Mesenchymal stem cell (in vitro differentiated cells and primary cell): ENCODE measurements at regions not wholly inside any gene's neighbourhood (a gene's known extent, or its start where the extent isn't known, plus 50 kb on each side); places are given as distances from the start of the nearest gene placed in this dataset.

Experiments
- DNase-seq: peaks from one replicate; pipeline ENCODE4 v3.0.0-alpha.2; 2013
- H2AFZ ChIP-seq: one replicate; pipeline ENCODE4 v1.6.1; 2013; ENCODE audit warnings: low read depth, mild to moderate bottlenecking, control low read depth, inconsistent platforms, low read length, moderate library complexity
- H2AK5ac ChIP-seq: 2 replicates; pipeline ENCODE4 v1.6.1; 2013; ENCODE audit warnings: low read length, moderate library complexity, mild to moderate bottlenecking, inconsistent platforms; ENCODE audit not compliant: severe bottlenecking
- H2BK120ac ChIP-seq: one replicate; pipeline ENCODE4 v1.6.1; 2013; ENCODE audit warnings: low read depth, mild to moderate bottlenecking, inconsistent platforms, low read length, moderate library complexity
- H2BK12ac ChIP-seq, 2 experiments: one replicate each; pipeline ENCODE4 v1.6.1; 2013; ENCODE audit warnings: inconsistent platforms in 2 of 2, low read length in 2 of 2, mild to moderate bottlenecking in 2 of 2, moderate library complexity in 2 of 2, control low read depth in 1 of 2
- H2BK15ac ChIP-seq: one replicate; pipeline ENCODE4 v1.6.1; 2013; ENCODE audit warnings: mild to moderate bottlenecking, low read depth, inconsistent platforms; ENCODE audit not compliant: poor library complexity, severe bottlenecking
- H2BK5ac ChIP-seq: 2 replicates; pipeline ENCODE4 v1.6.1; 2013; ENCODE audit warnings: low read depth, mild to moderate bottlenecking, low read length, control low read depth, inconsistent platforms; ENCODE audit not compliant: poor library complexity, severe bottlenecking
- H3K14ac ChIP-seq, 2 experiments: one replicate each; pipeline ENCODE4 v1.6.1; 2013; ENCODE audit warnings: inconsistent platforms in 2 of 2, low read length in 2 of 2, control low read depth in 1 of 2, mild to moderate bottlenecking in 1 of 2, moderate library complexity in 1 of 2
- H3K18ac ChIP-seq, 2 experiments: one replicate each; pipeline ENCODE4 v1.6.1; 2013; ENCODE audit warnings: inconsistent platforms in 2 of 2, low read length in 2 of 2, control low read depth in 1 of 2, low read depth in 1 of 2, mild to moderate bottlenecking in 1 of 2
- H3K23ac ChIP-seq, 2 experiments: one replicate each; pipeline ENCODE4 v1.6.1; 2013; ENCODE audit warnings: inconsistent platforms in 2 of 2, low read length in 2 of 2, mild to moderate bottlenecking in 2 of 2, moderate library complexity in 2 of 2, control low read depth in 1 of 2
- H3K27ac ChIP-seq: 2 replicates; pipeline ENCODE4 v1.5.1; 2013; ENCODE audit warnings: mild to moderate bottlenecking, moderate library complexity, low read length, control low read depth, inconsistent platforms; ENCODE audit not compliant: poor library complexity, severe bottlenecking
- H3K27me3 ChIP-seq, 2 experiments: 2 replicates each; pipeline versions ENCODE4 v1.6.1 to v1.7.0; 2013; ENCODE audit warnings: low read length in 2 of 2, mild to moderate bottlenecking in 2 of 2, moderate library complexity in 2 of 2, control low read depth in 1 of 2, inconsistent platforms in 1 of 2; ENCODE audit not compliant: control insufficient read depth in 1 of 2, insufficient read depth in 1 of 2
- H3K36me3 ChIP-seq, 2 experiments: 2 replicates each; pipeline versions ENCODE4 v1.6.1 to v1.7.0; 2013; ENCODE audit warnings: low read length in 2 of 2, control low read depth in 1 of 2, inconsistent platforms in 1 of 2, low read depth in 1 of 2, mild to moderate bottlenecking in 1 of 2; ENCODE audit not compliant: insufficient read depth in 2 of 2, control insufficient read depth in 1 of 2
- H3K4ac ChIP-seq, 2 experiments: one replicate each; pipeline ENCODE4 v1.6.1; 2013; ENCODE audit warnings: inconsistent platforms in 2 of 2, low read length in 2 of 2, mild to moderate bottlenecking in 2 of 2, moderate library complexity in 2 of 2, control low read depth in 1 of 2, low read depth in 1 of 2
- H3K4me1 ChIP-seq: 2 replicates; pipeline ENCODE4 v1.6.1; 2013; ENCODE audit warnings: low read depth, low read length, control low read depth; ENCODE audit not compliant: control insufficient read depth, insufficient read depth
- H3K4me2 ChIP-seq: 2 replicates; pipeline ENCODE4 v1.6.1; 2013; ENCODE audit warnings: low read length, mild to moderate bottlenecking, inconsistent platforms; ENCODE audit not compliant: poor library complexity, severe bottlenecking
- H3K4me3 ChIP-seq, 2 experiments: 2 replicates each; pipeline versions ENCODE4 v1.5.1 to v1.7.0; 2013; ENCODE audit warnings: low read length in 2 of 2, mild to moderate bottlenecking in 2 of 2, control low read depth in 1 of 2, low read depth in 1 of 2; ENCODE audit not compliant: insufficient read depth in 1 of 2
- H3K79me1 ChIP-seq: replicated peaks from 2 replicates; pipeline ENCODE4 v1.6.1; 2013; ENCODE audit warnings: mild to moderate bottlenecking, control low read depth, low read length, inconsistent platforms; ENCODE audit not compliant: poor library complexity, severe bottlenecking
- H3K9ac ChIP-seq: 2 replicates; pipeline ENCODE4 v1.7.0; 2013; ENCODE audit warnings: mild to moderate bottlenecking, low read length, moderate library complexity
- H3K9me3 ChIP-seq: 2 replicates; pipeline ENCODE4 v1.7.0; 2013; ENCODE audit warnings: mild to moderate bottlenecking, low read length; ENCODE audit not compliant: control insufficient read depth
- H4K8ac ChIP-seq: one replicate; pipeline ENCODE4 v1.6.1; 2013; ENCODE audit warnings: inconsistent platforms, mild to moderate bottlenecking, low read length, moderate library complexity
- H4K91ac ChIP-seq: one replicate; pipeline ENCODE4 v1.6.1; 2013; ENCODE audit warnings: mild to moderate bottlenecking, low read length, inconsistent platforms
- WGBS: methylation state at CpG from one replicate; pipeline ENCODE4 v1.1.7; 2013; ENCODE audit warnings: mixed read lengths; 5-methylcytosine and 5-hydroxymethylcytosine counted together

DNA sequence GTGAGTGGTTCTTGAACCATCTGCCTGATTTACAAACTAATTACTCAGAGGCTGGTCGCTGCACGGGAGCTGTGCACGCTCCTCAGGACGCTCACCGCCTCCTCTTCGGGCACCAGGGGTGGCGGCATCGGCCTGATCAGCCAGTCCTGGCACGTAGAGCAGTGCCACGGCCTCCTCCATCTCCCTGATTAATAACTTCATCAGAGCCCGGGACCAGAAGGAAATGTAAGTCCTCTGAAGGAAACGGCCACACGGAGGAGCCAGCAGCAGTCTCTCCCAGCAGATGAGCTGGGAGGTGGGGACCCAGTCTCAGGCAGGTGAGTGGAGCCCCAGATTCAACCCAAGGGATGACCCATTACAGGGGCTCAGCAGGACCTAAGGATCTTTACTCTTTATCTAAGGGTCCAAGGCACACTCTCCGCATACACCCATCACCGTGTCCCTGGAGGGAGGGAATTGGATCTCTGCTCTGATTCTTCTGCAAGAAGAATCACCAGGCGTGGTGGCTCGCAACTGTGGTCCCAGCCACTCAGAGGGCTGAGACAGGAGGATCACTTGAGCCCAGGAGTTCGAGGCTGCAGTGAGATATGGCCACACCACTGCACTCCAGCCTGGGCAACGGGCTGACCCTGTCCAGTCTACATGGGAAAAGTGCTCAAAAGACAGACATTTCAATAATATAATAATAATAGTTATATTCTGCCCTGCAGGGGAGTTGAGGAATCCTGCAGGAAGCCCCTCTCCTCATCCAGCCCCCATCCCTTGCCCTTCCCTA is 366.5 kb downstream of the SEC14L1 start:
- no peaks in the 10 kb centered on the region for H3K4me1 ChIP-seq

DNA sequence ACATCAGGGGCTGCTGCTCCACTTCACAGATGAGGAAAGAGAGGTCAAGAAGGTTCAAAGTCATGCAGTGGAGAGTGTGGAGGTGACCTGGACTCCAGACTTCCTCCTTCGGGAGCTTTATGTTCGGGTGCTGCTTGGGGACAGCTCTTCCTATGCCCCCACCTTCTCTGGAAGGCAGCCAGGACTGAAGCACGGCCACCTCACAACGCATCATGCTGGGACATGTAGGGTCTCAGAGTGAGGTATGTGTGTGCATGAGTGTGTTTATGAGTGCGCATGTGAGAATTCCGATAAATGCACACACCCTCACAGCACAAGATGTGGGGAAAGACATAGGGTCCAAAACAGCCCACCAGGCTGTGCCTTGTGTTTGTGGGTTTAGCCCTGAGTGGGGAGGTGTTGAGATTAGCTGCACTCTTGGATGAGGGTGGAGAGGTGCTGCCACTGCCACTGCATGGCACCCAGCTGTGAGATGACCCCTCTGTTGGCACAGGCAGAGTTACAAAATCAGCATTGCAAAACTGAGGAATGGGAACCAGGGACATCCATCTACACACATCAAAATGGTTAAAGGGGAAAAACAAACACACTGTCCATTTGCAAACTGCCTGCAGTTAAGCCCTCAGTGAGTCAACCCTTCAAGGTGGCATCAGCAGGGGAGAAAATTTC is 367.4 kb downstream of the SEC14L1 start:
- no peak overlapping the region for H2BK12ac ChIP-seq
- WGBS = 84% methylated on average over 6 of the region's 6 CpGs
- H2AK5ac ChIP-seq = no peak overlapping the region
- no peak overlapping the region for H3K23ac ChIP-seq
- no peak overlapping the region for H4K8ac ChIP-seq
- peaks cover 9% of the 10 kb centered on the region for H3K9me3 ChIP-seq
- no peak overlapping the region for H3K14ac ChIP-seq
- no peaks in the 10 kb centered on the region for H3K27me3 ChIP-seq
- H3K27ac ChIP-seq = no peak overlapping the region
- DNase-seq = peak; percentile 18
- no peak overlapping the region for H2BK120ac ChIP-seq
- H3K79me1 ChIP-seq = no peaks in the 10 kb centered on the region
- no peak overlapping the region for H2BK15ac ChIP-seq
- H3K4me3 ChIP-seq = no peak overlapping the region
- H3K4me1 ChIP-seq = no peaks in the 10 kb centered on the region
- no peak overlapping the region for H2BK5ac ChIP-seq
- no peak overlapping the region for H4K91ac ChIP-seq
- H3K9ac ChIP-seq = no peak overlapping the region
- H3K4me2 ChIP-seq = no peak overlapping the region
- no peak overlapping the region for H3K4ac ChIP-seq
- no peak overlapping the region for H3K18ac ChIP-seq
- H2AFZ ChIP-seq = no peak overlapping the region
- peaks cover 10 to 12% of the 10 kb centered on the region in 2 experiments for H3K36me3 ChIP-seq

More for the DNA sequence above, 366.5 kb downstream of the SEC14L1 start:
- DNase-seq = no peak
- no peak overlapping the region for H4K91ac ChIP-seq
- no peak overlapping the region for H3K18ac ChIP-seq
- no peaks in the 10 kb centered on the region for H3K79me1 ChIP-seq
- H3K9me3 ChIP-seq = peaks cover 9% of the 10 kb centered on the region
- H2BK15ac ChIP-seq = no peak overlapping the region
- H3K36me3 ChIP-seq = peaks cover 17 to 21% of the 10 kb centered on the region in 2 experiments
- no peak overlapping the region for H2BK5ac ChIP-seq
- no peaks in the 10 kb centered on the region for H3K27me3 ChIP-seq
- H2AFZ ChIP-seq = no peak overlapping the region
- no peak overlapping the region for H3K14ac ChIP-seq
- no peak overlapping the region for H2BK12ac ChIP-seq
- H3K27ac ChIP-seq = no peak overlapping the region
- no peak overlapping the region for H2AK5ac ChIP-seq
- H3K23ac ChIP-seq = no peak overlapping the region
- no peak overlapping the region for H4K8ac ChIP-seq
- 86% methylated on average over 18 of the region's 19 CpGs for WGBS
- H3K4me2 ChIP-seq = no peak overlapping the region
- no peak overlapping the region for H3K4me3 ChIP-seq
- no peak overlapping the region for H3K4ac ChIP-seq
- H2BK120ac ChIP-seq = no peak overlapping the region
- H3K9ac ChIP-seq = no peak overlapping the region

DNA sequence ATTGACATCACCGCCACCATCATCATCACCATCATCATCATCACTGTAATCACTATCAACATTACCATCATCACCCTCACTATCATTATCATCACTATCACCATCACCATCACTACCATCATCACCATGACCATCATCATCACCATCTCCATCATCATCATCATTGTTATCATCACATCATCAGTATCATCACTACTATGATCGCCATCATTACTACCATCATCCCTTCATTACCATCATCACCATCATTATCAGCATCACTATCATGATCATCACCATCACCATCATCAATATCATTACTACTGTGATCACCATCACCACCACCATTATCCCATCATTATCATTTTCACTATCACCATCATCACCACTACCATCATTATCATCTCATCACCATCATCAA is 368.3 kb downstream of the SEC14L1 start:
- Histone ChIP-seq H3K4me3 (no peak overlapping the region), H4K8ac (no peak overlapping the region), H3K79me1 (no peaks in the 10 kb centered on the region), H4K91ac (no peak overlapping the region), H2BK12ac (no peak overlapping the region), H3K4ac (no peak overlapping the region), H3K4me1 (no peaks in the 10 kb centered on the region), H2BK5ac (no peak overlapping the region), H2BK15ac (no peak overlapping the region), H3K36me3 (peaks cover 10% of the 10 kb centered on the region in 2 experiments), H3K27me3 (no peaks in the 10 kb centered on the region), H3K27ac (no peak overlapping the region), H3K18ac (no peak overlapping the region), H2BK120ac (no peak overlapping the region), H3K14ac (no peak overlapping the region), H3K9me3 (peaks cover 9% of the 10 kb centered on the region), H3K4me2 (no peak overlapping the region), H2AK5ac (no peak overlapping the region), H2AFZ (no peak overlapping the region), H3K9ac (no peak overlapping the region), H3K23ac (no peak overlapping the region)
- WGBS = 96% methylated on average over 2 of the region's 2 CpGs
- DNase-seq = no peak

- no peak overlapping the region for H2AFZ ChIP-seq
- H3K4me1 ChIP-seq = no peaks in the 10 kb centered on the region
- no peak overlapping the region for H2BK5ac ChIP-seq
- no peak overlapping the region for H3K4ac ChIP-seq
- no peak overlapping the region for H3K4me2 ChIP-seq
- H3K14ac ChIP-seq = no peak overlapping the region
- no peak overlapping the region for H2BK12ac ChIP-seq
- H4K8ac ChIP-seq = no peak overlapping the region
- H3K9me3 ChIP-seq = peaks cover 9% of the 10 kb centered on the region
- H4K91ac ChIP-seq = no peak overlapping the region
- H3K9ac ChIP-seq = no peak overlapping the region
- no peak for DNase-seq
- H3K4me3 ChIP-seq = no peak overlapping the region
- no peak overlapping the region for H2BK120ac ChIP-seq
- H3K18ac ChIP-seq = no peak overlapping the region
- no peak overlapping the region for H2AK5ac ChIP-seq
- H3K36me3 ChIP-seq = peaks cover 10% of the 10 kb centered on the region in 2 experiments
- WGBS = 92% methylated on average over 2 of the region's 2 CpGs
- H3K27me3 ChIP-seq = no peaks in the 10 kb centered on the region
- no peak overlapping the region for H3K23ac ChIP-seq
- no peaks in the 10 kb centered on the region for H3K79me1 ChIP-seq
- no peak overlapping the region for H2BK15ac ChIP-seq
- H3K27ac ChIP-seq = no peak overlapping the region
Observed at GRCh38 chr17:77509599-77509998, 368.8 kb downstream of the SEC14L1 start.
